ENCODE measurements at regions not wholly inside any gene's neighbourhood (a gene's known extent, or its start where the extent isn't known, plus 50 kb on each side); places are given as distances from the start of the nearest gene placed in this dataset.
"Not testable (repeated sequence)": the region's sequence is repeated elsewhere in the genome, so short reads cannot be mapped to it uniquely, and the experiment has no call there.

DNA sequence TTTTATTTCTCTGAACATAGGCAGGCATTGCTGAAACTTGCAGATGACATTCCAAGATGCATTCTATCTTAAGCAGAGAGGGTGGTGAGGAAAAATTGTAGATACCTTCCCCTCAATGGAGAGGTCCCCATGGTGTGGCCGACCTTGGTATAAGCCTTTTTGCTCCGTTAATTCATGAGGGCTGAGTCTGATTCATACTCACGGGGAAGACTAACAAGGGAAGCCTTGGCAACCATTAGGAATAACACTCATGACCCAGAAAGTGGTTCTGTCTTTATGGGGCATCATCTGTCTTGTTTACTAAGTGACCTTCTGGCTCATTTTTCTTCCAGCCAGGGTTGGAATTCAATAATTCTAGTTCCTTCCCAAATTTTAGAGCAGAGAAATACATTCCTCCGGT, 148.3 kb downstream of the ADRA2C start:
- TF ChIP-seq, protein P1, sequence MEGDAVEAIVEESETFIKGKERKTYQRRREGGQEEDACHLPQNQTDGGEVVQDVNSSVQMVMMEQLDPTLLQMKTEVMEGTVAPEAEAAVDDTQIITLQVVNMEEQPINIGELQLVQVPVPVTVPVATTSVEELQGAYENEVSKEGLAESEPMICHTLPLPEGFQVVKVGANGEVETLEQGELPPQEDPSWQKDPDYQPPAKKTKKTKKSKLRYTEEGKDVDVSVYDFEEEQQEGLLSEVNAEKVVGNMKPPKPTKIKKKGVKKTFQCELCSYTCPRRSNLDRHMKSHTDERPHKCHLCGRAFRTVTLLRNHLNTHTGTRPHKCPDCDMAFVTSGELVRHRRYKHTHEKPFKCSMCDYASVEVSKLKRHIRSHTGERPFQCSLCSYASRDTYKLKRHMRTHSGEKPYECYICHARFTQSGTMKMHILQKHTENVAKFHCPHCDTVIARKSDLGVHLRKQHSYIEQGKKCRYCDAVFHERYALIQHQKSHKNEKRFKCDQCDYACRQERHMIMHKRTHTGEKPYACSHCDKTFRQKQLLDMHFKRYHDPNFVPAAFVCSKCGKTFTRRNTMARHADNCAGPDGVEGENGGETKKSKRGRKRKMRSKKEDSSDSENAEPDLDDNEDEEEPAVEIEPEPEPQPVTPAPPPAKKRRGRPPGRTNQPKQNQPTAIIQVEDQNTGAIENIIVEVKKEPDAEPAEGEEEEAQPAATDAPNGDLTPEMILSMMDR (IDR thresholded peaks at IDR 0.05 in 8 of 11, conservative IDR thresholded peaks at IDR 0.05 in 3 of 11): not testable (repeated sequence)
- not testable (repeated sequence) for TF ChIP-seq POLR2AphosphoS5, POLR2A (IDR thresholded peaks at IDR 0.05)

All from spleen (tissue), 7 donors.